ENCODE measurements at regions not wholly inside any gene's neighbourhood (a gene's known extent, or its start where the extent isn't known, plus 50 kb on each side); places are given as distances from the start of the nearest gene placed in this dataset.
"Not testable (repeated sequence)": the region's sequence is repeated elsewhere in the genome, so short reads cannot be mapped to it uniquely, and the experiment has no call there.

- H3K27ac Mint-ChIP-seq (ENCODE audit: low read depth) = peak overlapping the region; percentile 94
- H3K27me3 Mint-ChIP-seq = no peaks in the 10 kb centered on the region
- no peaks in the 10 kb centered on the region for H3K9me3 Mint-ChIP-seq
- H3K36me3 Mint-ChIP-seq (ENCODE audit: insufficient read depth) = no peaks in the 10 kb centered on the region
- peak overlapping the region; percentile 0 for H3K4me3 Mint-ChIP-seq
- H3K4me1 Mint-ChIP-seq = peaks cover 15% of the 10 kb centered on the region
- ATAC-seq (replicated peaks; ENCODE audit: extremely low read depth, poor library complexity, severe bottlenecking) = no peak
- DNase-seq (ENCODE audit: low spot score in 2 of 2) = no peak
Measured at GRCh38 chrX:13472975-13473374, 96.4 kb upstream of the EGFL6 start.

GRCh38 chrX:13471269-13471668 is 98.1 kb upstream of the EGFL6 start:
- H3K4me3 Mint-ChIP-seq = no peak overlapping the region
- H3K4me1 Mint-ChIP-seq = peaks cover 15% of the 10 kb centered on the region
- ATAC-seq (replicated peaks; ENCODE audit: extremely low read depth, poor library complexity, severe bottlenecking) (no peak), DNase-seq (ENCODE audit: low spot score in 2 of 2) (no peak)
- H3K27me3 Mint-ChIP-seq = no peaks in the 10 kb centered on the region
- H3K36me3 Mint-ChIP-seq (ENCODE audit: insufficient read depth) = no peaks in the 10 kb centered on the region
- no peak overlapping the region for H3K27ac Mint-ChIP-seq (ENCODE audit: low read depth)
- H3K9me3 Mint-ChIP-seq = no peaks in the 10 kb centered on the region

DNA sequence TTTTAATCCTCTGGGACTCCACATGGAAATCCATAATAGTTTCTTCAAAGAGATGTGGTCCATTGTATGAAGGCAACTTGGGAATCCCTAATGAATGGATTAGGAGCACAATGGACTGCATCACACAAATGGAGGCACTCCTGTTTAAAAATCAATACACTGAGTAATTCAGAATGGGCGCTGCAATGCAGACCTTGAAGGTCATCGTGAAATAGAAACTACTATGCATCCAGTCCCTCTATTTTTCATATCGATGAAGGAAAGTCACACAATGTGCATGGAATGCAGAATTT is 98.8 kb upstream of the EGFL6 start:
- no peaks in the 10 kb centered on the region for H3K27me3 Mint-ChIP-seq
- no peak for DNase-seq (ENCODE audit: low spot score in 2 of 2)
- no peaks in the 10 kb centered on the region for H3K36me3 Mint-ChIP-seq (ENCODE audit: insufficient read depth)
- peaks cover 15% of the 10 kb centered on the region for H3K4me1 Mint-ChIP-seq
- no peak overlapping the region for H3K27ac Mint-ChIP-seq (ENCODE audit: low read depth)
- H3K9me3 Mint-ChIP-seq = no peaks in the 10 kb centered on the region
- ATAC-seq (replicated peaks; ENCODE audit: extremely low read depth, poor library complexity, severe bottlenecking) = no peak
- no peak overlapping the region for H3K4me3 Mint-ChIP-seq

DNA sequence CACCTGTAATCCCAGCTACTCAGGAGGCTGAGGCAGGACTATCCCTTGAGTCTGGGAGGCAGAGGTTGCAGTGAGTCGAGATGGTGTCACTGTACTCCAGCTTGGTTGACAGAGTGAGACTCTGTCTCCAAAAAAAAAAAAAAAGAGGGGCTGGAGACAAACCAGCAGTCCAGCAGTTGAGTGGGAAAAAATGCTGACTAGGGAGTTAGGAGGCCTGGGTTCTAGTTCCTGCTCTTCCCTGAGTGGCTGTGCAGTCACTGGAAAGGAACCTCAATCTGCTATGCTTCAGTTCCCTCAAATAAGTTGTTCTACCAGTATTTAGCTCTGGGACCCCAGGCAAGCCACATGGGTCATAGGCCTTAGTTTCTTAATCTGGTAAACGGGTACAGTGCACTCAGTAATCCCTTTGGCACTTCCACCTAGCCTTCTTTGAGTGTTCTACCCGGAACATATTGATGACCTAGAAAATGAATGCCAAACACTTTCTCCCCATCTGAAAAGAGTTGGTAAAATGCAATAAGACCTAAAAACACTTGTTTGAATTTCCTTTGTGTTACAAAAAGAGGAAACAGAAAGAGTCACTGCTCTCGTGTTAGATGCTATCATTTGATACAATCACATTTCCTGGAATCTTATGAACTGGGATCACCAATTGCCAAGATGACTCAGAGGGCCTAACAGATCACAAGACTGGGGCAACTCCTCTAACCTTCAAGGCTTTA is 99.3 kb upstream of the EGFL6 start:
- Mint-ChIP-seq H3K27me3 (no peaks in the 10 kb centered on the region), H3K27ac (ENCODE audit: low read depth) (no peak overlapping the region), H3K4me3 (no peak overlapping the region), H3K9me3 (no peaks in the 10 kb centered on the region), H3K36me3 (ENCODE audit: insufficient read depth) (no peaks in the 10 kb centered on the region), H3K4me1 (peaks cover 15% of the 10 kb centered on the region)
- DNase-seq (ENCODE audit: low spot score in 2 of 2) = no peak
- ATAC-seq (replicated peaks; ENCODE audit: extremely low read depth, poor library complexity, severe bottlenecking) = no peak

GRCh38 chrX:13468096-13468495 is 101.3 kb upstream of the EGFL6 start:
- H3K27me3 Mint-ChIP-seq = no peaks in the 10 kb centered on the region
- DNase-seq (ENCODE audit: low spot score in 2 of 2) (no peak), ATAC-seq (replicated peaks; ENCODE audit: extremely low read depth, poor library complexity, severe bottlenecking) (no peak)
- no peaks in the 10 kb centered on the region for H3K36me3 Mint-ChIP-seq (ENCODE audit: insufficient read depth)
- H3K27ac Mint-ChIP-seq (ENCODE audit: low read depth) = no peak overlapping the region
- H3K4me3 Mint-ChIP-seq = no peak overlapping the region
- H3K4me1 Mint-ChIP-seq = peaks cover 4% of the 10 kb centered on the region
- no peaks in the 10 kb centered on the region for H3K9me3 Mint-ChIP-seq

DNA sequence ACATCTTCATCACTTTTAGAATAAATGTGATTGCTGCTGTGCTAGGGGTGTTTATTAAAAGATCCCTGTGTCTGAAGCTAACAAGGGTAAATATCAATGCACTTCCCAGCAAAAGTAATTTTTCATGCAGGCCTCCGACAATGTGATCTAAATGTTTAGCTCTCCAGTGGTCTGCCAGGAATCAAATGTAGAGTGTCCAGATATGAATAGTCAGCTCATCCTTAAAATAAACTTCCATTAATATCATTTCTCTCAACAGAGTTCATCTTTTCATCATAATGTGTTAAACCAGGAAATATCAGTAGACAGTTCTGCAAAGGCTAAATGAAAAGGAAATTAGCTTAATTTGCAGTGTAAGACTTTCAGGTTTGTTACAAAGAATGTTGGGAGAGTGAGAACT is 102.2 kb upstream of the EGFL6 start:
- no peaks in the 10 kb centered on the region for H3K36me3 Mint-ChIP-seq (ENCODE audit: insufficient read depth)
- no peak for ATAC-seq (replicated peaks; ENCODE audit: extremely low read depth, poor library complexity, severe bottlenecking)
- H3K4me3 Mint-ChIP-seq = no peak overlapping the region

DNA sequence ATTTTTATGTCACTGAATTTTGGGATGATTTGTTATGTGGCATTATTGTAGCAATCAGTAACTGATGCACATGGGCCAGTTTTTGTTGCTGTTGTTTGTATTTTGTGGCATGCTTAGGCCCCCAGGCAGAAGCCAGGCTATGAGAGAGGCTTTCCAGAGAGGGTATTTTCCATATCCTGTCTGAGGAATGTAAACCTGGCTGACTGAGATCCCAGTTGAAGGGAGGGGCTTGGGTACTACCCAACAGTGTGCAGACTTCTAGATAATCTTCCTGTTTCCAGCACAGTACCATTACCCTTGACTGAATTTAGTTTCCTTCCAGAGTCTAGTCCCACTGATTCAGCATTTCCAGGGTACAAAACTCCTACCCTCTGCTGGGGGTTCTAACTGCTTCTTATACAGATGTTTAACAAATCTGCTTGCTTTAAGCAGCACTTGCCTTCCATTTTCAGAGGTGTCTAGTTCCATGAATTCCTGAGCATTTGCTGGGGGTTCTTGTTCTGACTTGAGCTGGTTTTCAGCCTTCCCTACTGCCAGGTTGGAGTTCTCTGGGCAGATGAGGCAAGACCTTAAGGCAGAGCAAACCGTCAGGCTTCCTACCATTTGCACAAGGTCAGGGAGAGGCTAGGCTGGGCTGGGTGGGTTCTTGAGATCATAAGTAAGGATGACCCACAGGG is 104.7 kb upstream of the EGFL6 start:
- Mint-ChIP-seq H3K9me3 (no peaks in the 10 kb centered on the region), H3K36me3 (ENCODE audit: insufficient read depth) (no peaks in the 10 kb centered on the region), H3K4me3 (no peak overlapping the region), H3K4me1 (no peaks in the 10 kb centered on the region), H3K27me3 (no peaks in the 10 kb centered on the region), H3K27ac (ENCODE audit: low read depth) (no peak overlapping the region)
- DNase-seq (ENCODE audit: low spot score in 2 of 2) (no peak), ATAC-seq (replicated peaks; ENCODE audit: extremely low read depth, poor library complexity, severe bottlenecking) (no peak)

More for the DNA sequence above, 102.2 kb upstream of the EGFL6 start:
- no peaks in the 10 kb centered on the region for H3K27me3 Mint-ChIP-seq
- no peak for DNase-seq (ENCODE audit: low spot score in 2 of 2)
- no peak overlapping the region for H3K27ac Mint-ChIP-seq (ENCODE audit: low read depth)
- H3K4me1 Mint-ChIP-seq = peaks cover 4% of the 10 kb centered on the region
- no peaks in the 10 kb centered on the region for H3K9me3 Mint-ChIP-seq

GRCh38 chrX:13463608-13464007 is 105.8 kb upstream of the EGFL6 start:
- no peak for ATAC-seq (replicated peaks; ENCODE audit: extremely low read depth, poor library complexity, severe bottlenecking)
- Mint-ChIP-seq H3K4me3 (no peak overlapping the region), H3K27ac (ENCODE audit: low read depth) (no peak overlapping the region), H3K27me3 (no peaks in the 10 kb centered on the region), H3K36me3 (ENCODE audit: insufficient read depth) (no peaks in the 10 kb centered on the region), H3K9me3 (no peaks in the 10 kb centered on the region), H3K4me1 (no peaks in the 10 kb centered on the region)
- no peak for DNase-seq (ENCODE audit: low spot score in 2 of 2)

GRCh38 chrX:13452283-13452682 is 117.1 kb upstream of the EGFL6 start:
- no peak for DNase-seq (ENCODE audit: low spot score in 2 of 2)
- H3K9me3 Mint-ChIP-seq = no peaks in the 10 kb centered on the region
- no peak overlapping the region for H3K27ac Mint-ChIP-seq (ENCODE audit: low read depth)
- no peaks in the 10 kb centered on the region for H3K27me3 Mint-ChIP-seq
- peaks cover 2% of the 10 kb centered on the region for H3K36me3 Mint-ChIP-seq (ENCODE audit: insufficient read depth)
- no peak for ATAC-seq (replicated peaks; ENCODE audit: extremely low read depth, poor library complexity, severe bottlenecking)
- H3K4me3 Mint-ChIP-seq = no peak overlapping the region
- H3K4me1 Mint-ChIP-seq = peaks cover 6% of the 10 kb centered on the region

DNA sequence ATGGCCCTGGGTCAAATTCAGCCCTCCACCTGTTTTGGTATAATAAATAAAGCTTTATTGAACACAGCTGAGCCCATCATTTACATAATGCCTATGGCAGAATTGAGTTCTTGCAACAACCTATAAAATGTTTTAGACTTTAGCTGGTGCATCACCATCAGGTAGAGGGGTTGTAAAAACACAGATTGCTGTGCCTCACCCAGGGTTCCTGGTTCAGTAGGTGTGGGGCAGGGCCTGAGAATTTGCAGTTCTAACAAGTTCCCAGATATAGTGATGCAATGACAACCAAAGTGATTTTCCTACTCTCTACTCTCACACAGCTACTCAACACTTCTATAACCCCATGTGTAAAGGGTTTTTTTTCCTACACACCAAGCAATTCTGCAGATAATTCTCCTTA is 120.0 kb upstream of the EGFL6 start:
- Mint-ChIP-seq H3K4me1 (peaks cover 6% of the 10 kb centered on the region), H3K36me3 (ENCODE audit: insufficient read depth) (peaks cover 2% of the 10 kb centered on the region), H3K27ac (ENCODE audit: low read depth) (no peak overlapping the region), H3K4me3 (no peak overlapping the region), H3K27me3 (no peaks in the 10 kb centered on the region), H3K9me3 (no peaks in the 10 kb centered on the region)
- no peak for ATAC-seq (replicated peaks; ENCODE audit: extremely low read depth, poor library complexity, severe bottlenecking)
- no peak for DNase-seq (ENCODE audit: low spot score in 2 of 2)

- Mint-ChIP-seq H3K27ac (ENCODE audit: low read depth) (no peak overlapping the region), H3K4me1 (peaks cover 6% of the 10 kb centered on the region), H3K27me3 (no peaks in the 10 kb centered on the region), H3K36me3 (ENCODE audit: insufficient read depth) (peaks cover 2% of the 10 kb centered on the region), H3K9me3 (no peaks in the 10 kb centered on the region), H3K4me3 (no peak overlapping the region)
- DNase-seq (ENCODE audit: low spot score in 2 of 2) = no peak
- no peak for ATAC-seq (replicated peaks; ENCODE audit: extremely low read depth, poor library complexity, severe bottlenecking)
Measured at GRCh38 chrX:13448941-13449340, 120.5 kb upstream of the EGFL6 start.

DNA sequence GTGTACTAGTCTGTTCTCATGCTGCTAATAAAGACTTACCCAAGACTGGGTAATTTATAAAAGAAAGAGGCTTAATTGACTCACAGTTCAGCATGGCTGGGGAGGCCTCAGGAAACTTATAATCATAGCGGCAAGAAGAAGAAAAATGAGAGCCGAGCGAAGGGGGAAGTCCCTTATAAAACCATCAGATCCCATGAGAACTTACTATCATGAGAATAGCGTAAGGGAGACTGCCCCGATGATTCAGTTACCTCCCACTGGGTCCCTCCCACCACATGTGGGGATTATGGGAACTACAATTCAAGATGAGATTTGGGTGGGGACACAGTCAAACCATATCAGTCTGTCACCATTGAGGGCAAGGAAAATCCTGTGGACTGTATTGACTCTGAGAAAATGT is 121.8 kb upstream of the ATXN3L start:
- not testable (repeated sequence) for DNase-seq (ENCODE audit: low spot score in 2 of 2); H3K36me3 Mint-ChIP-seq (ENCODE audit: insufficient read depth); ATAC-seq (replicated peaks; ENCODE audit: extremely low read depth, poor library complexity, severe bottlenecking); H3K9me3 Mint-ChIP-seq; H3K4me1 Mint-ChIP-seq; H3K4me3 Mint-ChIP-seq; H3K27me3 Mint-ChIP-seq; H3K27ac Mint-ChIP-seq (ENCODE audit: low read depth)

DNA sequence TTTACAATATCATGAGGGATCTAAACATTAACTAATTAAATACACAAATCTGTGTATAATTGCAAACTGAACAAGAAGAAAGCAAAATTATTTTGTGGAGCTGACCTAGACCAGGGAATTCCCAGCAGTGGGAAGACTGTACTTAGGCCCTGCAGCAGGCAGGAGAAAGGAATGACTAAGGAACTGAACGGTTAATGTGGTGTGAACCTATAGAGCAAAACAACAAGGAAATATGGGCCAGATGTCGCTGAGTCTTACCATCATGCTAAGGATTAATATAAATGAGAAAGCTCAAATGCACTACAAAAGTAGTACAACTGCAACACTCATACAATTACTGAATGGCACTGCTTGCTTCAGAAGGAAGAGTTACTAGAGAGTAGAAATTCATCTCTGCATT is 120.3 kb upstream of the ATXN3L start:
- no peak overlapping the region for H3K4me3 Mint-ChIP-seq

More for the DNA sequence above, 120.3 kb upstream of the ATXN3L start:
- Mint-ChIP-seq H3K27ac (ENCODE audit: low read depth) (no peak overlapping the region), H3K4me1 (no peaks in the 10 kb centered on the region), H3K27me3 (no peaks in the 10 kb centered on the region), H3K9me3 (no peaks in the 10 kb centered on the region), H3K36me3 (ENCODE audit: insufficient read depth) (no peaks in the 10 kb centered on the region)
- DNase-seq (ENCODE audit: low spot score in 2 of 2) = no peak
- no peak for ATAC-seq (replicated peaks; ENCODE audit: extremely low read depth, poor library complexity, severe bottlenecking)

Measured in central memory CD8-positive, alpha-beta T cell (primary cell).